ENCODE measurements at regions not wholly inside any gene's neighbourhood (a gene's known extent, or its start where the extent isn't known, plus 50 kb on each side); places are given as distances from the start of the nearest gene placed in this dataset.

GRCh38 chr17:26766743-26767142, 527.2 kb upstream of the WSB1 start:
- TF ChIP-seq EZH2 (IDR thresholded peaks at IDR 0.05) (no peak), POLR2AphosphoS5 (IDR thresholded peaks at IDR 0.05; ENCODE audit: borderline replicate concordance, low read depth, low read length) (no peak), FOXP2 (optimal IDR thresholded peaks at IDR 0.05; ENCODE audit: control extremely low read depth, extremely low read length, insufficient read depth) (no peak)

All from SK-N-MC (cell line).